NCI-H774 (cell line): ENCODE measurements at regions not wholly inside any gene's neighbourhood (a gene's known extent, or its start where the extent isn't known, plus 50 kb on each side); places are given as distances from the start of the nearest gene placed in this dataset.
"Not testable (repeated sequence)": the region's sequence is repeated elsewhere in the genome, so short reads cannot be mapped to it uniquely, and the experiment has no call there.

Experiments used
- DNase-seq: peaks from one replicate; lab custom pipeline; 2025; lab: John Stamatoyannopoulos, UW

DNA sequence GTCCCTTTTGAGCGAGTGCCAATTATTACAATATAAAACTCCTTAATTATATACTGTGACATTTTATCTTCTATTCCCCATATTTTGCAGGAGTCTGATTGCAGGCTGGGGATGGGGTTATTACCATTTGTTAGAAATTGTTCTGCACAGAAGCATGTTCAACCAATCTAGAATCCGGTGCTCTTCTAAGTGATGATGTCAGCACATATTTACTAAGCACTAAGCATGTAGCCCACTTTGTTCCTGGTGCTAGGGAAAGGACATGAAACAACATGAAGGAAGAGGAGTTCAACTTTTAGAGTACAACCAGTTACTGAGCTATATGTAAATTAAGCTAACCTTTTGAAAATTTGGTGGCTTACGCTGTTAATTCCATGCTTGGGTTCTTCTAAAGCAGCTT, 52.8 kb upstream of the IL1RAPL2 start:
- DNase-seq = no peak

- DNase-seq = no peak
These were observed 55.2 kb upstream of the IL1RAPL2 start for GRCh38 chrX:104510801-104511200.

GRCh38 chrX:104502460-104502859, 63.5 kb upstream of the IL1RAPL2 start:
- DNase-seq = no peak

- DNase-seq = no peak
These were observed 77.2 kb upstream of the IL1RAPL2 start for GRCh38 chrX:104488811-104489210.

- DNase-seq = no peak
These were observed 79.3 kb upstream of the IL1RAPL2 start for GRCh38 chrX:104486691-104487090.

GRCh38 chrX:104482757-104483156, 83.2 kb upstream of the IL1RAPL2 start:
- DNase-seq = no peak

- no peak for DNase-seq
These were observed 96.2 kb upstream of the IL1RAPL2 start for GRCh38 chrX:104469771-104470170.

DNA sequence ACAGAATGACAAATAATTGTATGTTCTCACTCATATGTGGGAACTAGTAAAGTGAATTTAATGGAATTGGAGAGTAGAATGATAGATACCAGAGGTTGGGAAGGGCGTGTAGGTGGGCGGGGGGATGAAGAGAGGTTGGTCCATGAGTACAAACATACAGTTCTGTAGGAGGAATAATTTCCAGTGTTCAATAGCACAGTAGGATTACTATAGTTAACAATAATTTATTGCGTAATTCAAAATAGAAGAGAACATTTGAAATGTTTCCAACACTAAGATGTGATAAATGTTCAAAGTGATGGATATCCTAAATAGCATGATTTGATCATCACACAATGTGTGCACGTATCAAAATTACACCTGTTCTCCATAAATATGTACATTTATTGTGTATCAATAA, 106.2 kb upstream of the IL1RAPL2 start:
- no peak for DNase-seq

DNA sequence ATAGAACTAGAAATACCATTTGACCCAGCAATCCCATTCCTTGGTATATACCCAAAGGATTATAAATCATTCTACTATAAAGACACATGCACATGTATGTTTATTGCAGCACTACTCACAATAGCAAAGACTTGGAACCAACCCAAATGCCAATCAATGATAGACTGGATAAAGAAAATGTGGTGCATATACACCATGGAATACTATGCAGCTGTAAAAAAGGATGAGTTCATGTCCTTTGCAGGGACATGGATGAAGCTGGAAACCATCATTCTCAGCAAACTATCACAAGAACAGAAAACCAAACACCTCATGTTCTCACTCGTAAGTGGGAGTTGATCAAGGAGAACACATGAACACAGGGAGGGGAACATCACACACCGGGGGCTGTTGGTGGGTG, 108.9 kb upstream of the IL1RAPL2 start:
- DNase-seq = not testable (repeated sequence)

DNA sequence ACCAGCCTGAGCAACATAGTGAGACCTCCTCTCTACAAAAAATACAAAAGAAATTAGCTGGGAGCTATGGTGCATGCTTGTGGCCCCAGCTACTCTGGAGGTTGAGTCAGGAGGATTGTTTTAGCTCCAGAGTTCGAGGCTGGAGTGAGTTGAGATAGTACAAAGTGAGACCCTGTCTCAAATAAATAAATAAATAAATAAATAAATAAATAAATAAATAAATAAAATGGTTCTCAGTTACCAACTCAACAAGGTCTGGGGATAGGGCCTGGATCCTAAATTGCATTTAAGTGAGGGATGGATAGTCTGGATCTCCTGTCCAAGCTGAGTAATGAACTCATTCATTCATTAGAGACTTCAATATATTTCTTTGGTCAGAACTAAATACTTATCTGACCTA, 115.7 kb upstream of the IL1RAPL2 start:
- DNase-seq = no peak

DNA sequence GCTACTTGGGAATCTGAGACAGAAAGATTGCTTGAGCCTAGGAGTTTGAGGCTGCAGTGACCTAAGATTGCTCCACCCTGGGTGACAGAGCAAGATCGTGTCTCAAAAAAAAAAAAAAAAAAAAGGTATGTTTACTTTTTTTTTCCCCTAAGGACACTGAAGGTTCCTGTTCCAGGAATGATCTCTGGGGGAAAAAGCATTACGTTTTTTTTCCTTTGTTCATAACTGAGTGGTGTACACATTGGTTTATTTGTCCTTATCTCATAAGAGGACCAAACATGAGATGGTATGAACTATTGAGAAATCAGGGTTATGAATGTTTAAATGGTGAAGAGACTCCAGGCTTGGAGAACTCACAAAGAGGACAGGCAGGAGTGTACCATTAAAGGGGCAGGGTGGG, 120.4 kb upstream of the IL1RAPL2 start:
- no peak for DNase-seq

- peak; percentile 19 for DNase-seq
These were observed 130.8 kb upstream of the IL1RAPL2 start for GRCh38 chrX:104435249-104435648.

DNA sequence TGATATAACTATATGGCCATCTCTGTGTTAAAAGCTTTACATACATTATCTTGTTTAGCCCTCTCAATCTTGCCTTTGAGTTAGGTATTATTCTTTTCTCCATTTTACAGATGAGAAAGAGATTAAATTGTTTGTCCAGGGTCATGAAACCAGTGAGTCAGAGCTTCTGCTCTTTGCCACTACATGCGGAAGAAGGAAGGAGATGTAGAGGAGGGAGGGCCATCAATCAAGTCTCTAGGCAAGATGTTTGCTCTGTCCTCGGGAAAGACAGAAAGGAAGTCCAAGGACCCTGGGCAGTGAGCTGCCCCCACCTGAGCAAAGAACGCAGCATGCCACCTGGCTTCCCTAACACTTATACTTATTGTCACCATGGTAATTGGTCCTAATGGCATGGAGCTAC, 133.7 kb upstream of the IL1RAPL2 start:
- no peak for DNase-seq

DNA sequence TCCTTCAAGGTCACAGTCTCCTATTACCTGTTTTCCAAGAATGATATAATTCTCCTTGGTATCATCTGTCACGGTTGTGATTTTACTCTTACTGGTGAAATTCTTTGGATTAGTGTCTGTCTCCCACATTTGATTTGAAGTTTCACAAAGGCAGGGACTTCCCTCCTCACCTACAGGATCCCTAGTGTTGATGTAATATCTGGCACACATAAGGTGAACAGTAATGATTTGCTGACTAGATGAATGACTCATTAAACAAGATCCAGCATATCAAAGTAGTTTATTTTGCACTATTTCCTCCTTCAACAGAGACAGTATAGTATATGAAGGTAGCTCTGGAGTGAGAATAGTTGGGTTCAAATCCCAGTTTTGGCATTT, 135.3 kb upstream of the IL1RAPL2 start:
- no peak for DNase-seq

DNA sequence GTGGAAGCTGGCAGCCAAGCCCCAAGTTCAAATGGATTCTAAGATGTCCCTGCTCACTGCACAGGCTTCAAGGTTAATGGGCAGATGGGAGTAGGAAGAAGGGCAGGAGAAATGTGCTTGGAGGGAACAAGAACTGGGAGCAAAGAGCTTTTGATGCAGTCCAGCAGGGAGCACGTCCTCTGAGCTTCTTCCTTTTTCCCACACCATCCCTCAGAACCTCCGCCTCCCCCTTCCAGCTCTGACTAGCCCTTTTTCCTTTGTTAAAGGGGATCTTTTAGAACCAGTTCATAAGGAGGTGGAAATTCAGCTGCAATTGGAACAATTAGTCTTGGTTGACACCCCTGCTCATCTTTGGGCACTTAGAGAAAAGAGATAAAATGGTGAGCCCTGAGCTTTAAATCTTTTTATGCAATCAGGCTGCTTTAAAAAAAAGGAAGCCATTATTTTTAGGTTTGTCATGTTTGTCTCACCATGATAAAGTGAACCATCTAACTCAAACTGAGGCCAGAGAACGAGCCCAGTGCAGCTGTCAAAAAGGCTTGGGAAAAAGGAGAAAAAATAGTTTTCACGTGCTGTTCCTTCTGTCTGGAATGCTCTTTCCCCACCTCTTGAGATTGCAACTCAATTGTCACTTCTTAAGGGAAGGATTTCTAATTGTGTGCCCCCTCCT, 135.8 kb upstream of the IL1RAPL2 start:
- no peak for DNase-seq

DNA sequence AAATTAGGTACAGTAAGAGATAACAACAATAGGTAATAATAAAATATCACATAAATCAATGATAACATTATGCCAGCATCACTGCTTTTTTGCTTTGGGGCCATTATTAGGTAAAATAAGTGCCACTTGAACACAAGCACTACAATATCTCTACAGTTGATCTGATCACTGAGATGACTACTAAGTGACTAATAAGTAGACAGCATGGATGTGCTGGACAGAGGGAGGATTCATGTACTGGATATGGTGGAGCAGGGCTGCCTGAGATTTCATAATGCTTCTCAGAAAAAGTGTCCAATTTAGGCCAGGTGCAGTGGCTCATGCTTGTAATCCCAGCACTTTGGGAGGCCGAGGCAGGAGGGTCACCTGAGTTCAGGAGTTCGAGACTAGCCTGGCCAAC, 137.8 kb upstream of the IL1RAPL2 start:
- DNase-seq = no peak

DNA sequence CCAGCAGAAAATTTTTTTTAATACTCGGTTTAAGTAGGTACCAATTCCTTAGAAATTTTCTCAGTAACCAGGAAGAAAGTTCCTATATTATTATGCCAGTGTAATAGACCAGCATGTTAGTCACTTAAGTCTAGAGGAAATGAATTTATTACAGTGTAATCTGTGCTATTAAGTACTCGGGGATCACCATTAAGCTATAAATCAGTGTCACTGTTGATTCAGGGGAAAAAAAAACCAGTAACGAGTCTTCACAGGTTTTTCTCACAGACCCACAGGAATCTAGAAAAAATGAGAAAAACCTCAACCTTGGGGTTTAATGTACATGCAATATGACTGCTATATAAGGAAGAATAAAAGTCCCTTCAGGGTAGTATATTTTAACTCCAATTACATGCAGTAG, 138.3 kb upstream of the IL1RAPL2 start:
- DNase-seq = no peak

DNA sequence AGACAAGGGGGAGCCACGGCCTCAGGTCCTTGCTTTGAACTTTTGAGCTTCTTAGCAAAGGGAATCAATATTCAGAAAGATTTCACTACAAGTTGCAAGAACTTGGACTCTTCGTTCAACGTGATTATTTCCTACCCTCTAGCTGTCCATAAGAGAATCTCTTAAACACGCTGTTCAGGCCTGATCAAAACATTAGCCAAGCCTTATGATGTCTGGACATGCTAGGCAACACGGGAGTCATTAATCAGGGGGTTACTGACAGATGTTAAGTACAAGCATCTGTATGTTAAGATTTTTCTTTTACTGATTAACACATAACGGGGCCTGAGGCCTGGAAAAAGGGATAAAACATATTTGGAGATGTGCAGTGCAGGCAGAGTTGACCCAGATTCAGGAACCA, 138.9 kb upstream of the IL1RAPL2 start:
- no peak for DNase-seq

- no peak for DNase-seq
These were observed 145.1 kb upstream of the IL1RAPL2 start for GRCh38 chrX:104420907-104421306.

- no peak for DNase-seq
These were observed 146.1 kb upstream of the IL1RAPL2 start for GRCh38 chrX:104419926-104420325.

GRCh38 chrX:104419211-104419610, 146.8 kb upstream of the IL1RAPL2 start:
- no peak for DNase-seq

- no peak for DNase-seq
These were observed 154.2 kb upstream of the IL1RAPL2 start for GRCh38 chrX:104411800-104412199.

GRCh38 chrX:104400387-104400786, 145.7 kb upstream of the ESX1 start:
- no peak for DNase-seq

- DNase-seq = no peak
These were observed 137.6 kb upstream of the ESX1 start for GRCh38 chrX:104392350-104392749.

DNA sequence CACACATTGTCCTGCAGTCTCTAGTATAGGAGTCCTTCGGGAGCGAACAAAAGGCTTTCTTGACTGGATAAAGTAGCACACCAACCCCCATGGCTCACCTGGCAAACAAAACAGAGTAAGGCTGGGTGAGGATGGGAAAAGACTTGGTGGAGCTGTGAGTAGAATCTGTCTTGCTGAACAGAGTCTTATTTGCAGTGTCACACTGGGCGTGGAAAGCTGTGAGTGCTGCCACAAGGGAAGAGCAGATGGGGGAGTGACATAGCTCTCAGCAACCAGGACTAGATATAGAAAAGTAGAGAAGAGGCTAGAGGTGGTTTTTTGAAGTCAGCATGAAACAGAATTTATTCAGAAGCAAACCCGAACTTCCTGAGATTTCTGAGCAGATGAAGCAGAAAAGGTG, 137.2 kb upstream of the ESX1 start:
- no peak for DNase-seq
